SK-N-SH (cell line): ENCODE measurements at regions not wholly inside any gene's neighbourhood (a gene's known extent, or its start where the extent isn't known, plus 50 kb on each side); places are given as distances from the start of the nearest gene placed in this dataset.

Experiments
- CTCF ChIA-PET: fragments of 300-600, 350-600 bp; formaldehyde crosslinking; extraction: SDS; loops from one replicate; lab custom pipeline; 2021; lab: Yijun Ruan, JAX
- POLR2A ChIA-PET: fragments of 350-600 bp; sonication (Branson Sonifier 250); formaldehyde crosslinking; extraction: SDS; loops from one replicate; lab custom pipeline; 2020; ENCODE audit warnings: antibody characterized with exemption, inconsistent platforms; lab: Yijun Ruan, JAX
- DNase-seq: peaks from one replicate; pipeline ENCODE4 v3.0.0; 2012
- H2AFZ ChIP-seq: fragments of 200-600 bp; sonication (generic); 2 replicates; pipeline ENCODE4 v1.8.1; 2016; ENCODE audit warnings: antibody characterized with exemption, mild to moderate bottlenecking, low read depth
- H3F3A ChIP-seq: fragments of 200-600 bp; sonication (generic); replicated peaks from 2 replicates; pipeline ENCODE3; 2016; ENCODE audit warnings: antibody characterized with exemption, mild to moderate bottlenecking; ENCODE audit not compliant: insufficient read depth
- H3K27ac ChIP-seq, 2 experiments: fragments of 200-500 bp in 1 of 2; fragments of 200-600 bp in 1 of 2; sonication (Bioruptor generic) in 1 of 2; sonication (generic), shearing (Covaris generic) in 1 of 2; 2 replicates each; pipeline versions ENCODE4 v1.5.1 to v1.6.1; 2014 to 2016; ENCODE audit warnings: low read depth in 2 of 2, inconsistent platforms in 1 of 2, low read length in 1 of 2, mild to moderate bottlenecking in 1 of 2, mixed read lengths in 1 of 2
- H3K27me3 ChIP-seq: fragments of 200-600 bp; sonication (generic), shearing (Covaris generic); 2 replicates; pipeline ENCODE4 v1.6.1; 2016; ENCODE audit warnings: mixed run types; ENCODE audit not compliant: insufficient read depth
- H3K36me3 ChIP-seq, 2 experiments: fragments of 200-500 bp in 1 of 2; fragments of 200-600 bp in 1 of 2; sonication (Bioruptor generic) in 1 of 2; sonication (generic) in 1 of 2; replicated peaks in 1 of 2; 2 replicates each; pipeline versions ENCODE3 to v1.5.1; 2014 to 2016; ENCODE audit warnings: low read length in 1 of 2, mild to moderate bottlenecking in 1 of 2; ENCODE audit not compliant: insufficient read depth in 2 of 2, control insufficient read depth in 1 of 2
- H3K4me1 ChIP-seq, 2 experiments: fragments of 200-500 bp in 1 of 2; fragments of 200-600 bp in 1 of 2; sonication (Bioruptor generic) in 1 of 2; sonication (generic), shearing (Covaris generic) in 1 of 2; 2 replicates each; pipeline versions ENCODE4 v1.5.1 to v1.6.1; 2014 to 2016; ENCODE audit warnings: low read depth in 1 of 2, low read length in 1 of 2, mixed run types in 1 of 2; ENCODE audit not compliant: insufficient read depth in 2 of 2, control insufficient read depth in 1 of 2
- H3K4me2 ChIP-seq: fragments of 200-600 bp; sonication (generic), shearing (Covaris generic); 2 replicates; pipeline ENCODE4 v1.6.1; 2017; ENCODE audit warnings: mixed run types
- H3K4me3 ChIP-seq, 2 experiments: fragments of 200-500 bp in 1 of 2; fragments of 200-600 bp in 1 of 2; sonication (Bioruptor generic) in 1 of 2; sonication (generic), shearing (Covaris generic) in 1 of 2; 2 replicates each; pipeline versions ENCODE4 v1.5.1 to v1.8.1; 2014 to 2016; ENCODE audit warnings: low read depth in 2 of 2, inconsistent platforms in 1 of 2, low read length in 1 of 2, mild to moderate bottlenecking in 1 of 2, mixed read lengths in 1 of 2, moderate library complexity in 1 of 2
- H3K79me2 ChIP-seq: fragments of 200-600 bp; sonication (generic); 2 replicates; pipeline ENCODE4 v1.8.1; 2017; ENCODE audit warnings: mild to moderate bottlenecking; ENCODE audit not compliant: insufficient read depth
- H3K9ac ChIP-seq: fragments of 200-600 bp; sonication (generic); 2 replicates; pipeline ENCODE4 v1.6.1; 2017; ENCODE audit warnings: mixed run types
- H3K9me2 ChIP-seq: fragments of 200-600 bp; sonication (generic); 2 replicates; pipeline ENCODE4 v1.6.1; 2017; ENCODE audit warnings: mixed run types
- H3K9me3 ChIP-seq: fragments of 200-600 bp; sonication (generic); 2 replicates; pipeline ENCODE4 v1.6.1; 2017; ENCODE audit warnings: mixed run types, mild to moderate bottlenecking, moderate library complexity
- H4K20me1 ChIP-seq: fragments of 200-600 bp; sonication (generic); 2 replicates; pipeline ENCODE4 v1.6.1; 2017; ENCODE audit warnings: mild to moderate bottlenecking, mixed run types; ENCODE audit not compliant: insufficient read depth
- ELF1 ChIP-seq: IDR thresholded peaks from 2 replicates; pipeline ENCODE4 v1.4.0; 2012
- EP300 ChIP-seq, 2 experiments: IDR thresholded peaks; 2 replicates each; pipeline versions ENCODE4 v1.4.0 to v1.6.1; 2012; ENCODE audit warnings: borderline replicate concordance in 1 of 2, low read depth in 1 of 2, low read length in 1 of 2
- FOXJ3 ChIP-seq: sonication (generic); formaldehyde crosslinking; IDR thresholded peaks from 2 replicates; pipeline ENCODE4 v1.5.1; 2020; ENCODE audit warnings: mild to moderate bottlenecking, missing genetic modification reagents
- GABPA ChIP-seq: IDR thresholded peaks from 2 replicates; pipeline ENCODE4 v1.4.0; 2012; ENCODE audit warnings: low read depth, mild to moderate bottlenecking
- GATA2 ChIP-seq: sonication (generic); formaldehyde crosslinking; IDR thresholded peaks from 2 replicates; pipeline ENCODE4 v1.5.0; 2020; ENCODE audit warnings: mild to moderate bottlenecking, missing genetic modification reagents
- JUND ChIP-seq: IDR thresholded peaks from 2 replicates; pipeline ENCODE4 v1.4.0; 2012
- MEF2A ChIP-seq: IDR thresholded peaks from 2 replicates; pipeline ENCODE4 v1.4.0; 2012; ENCODE audit warnings: low read depth, borderline replicate concordance
- NFIC ChIP-seq: IDR thresholded peaks from 2 replicates; pipeline ENCODE4 v1.4.0; 2012; ENCODE audit warnings: borderline replicate concordance
- NRF1 ChIP-seq: IDR thresholded peaks from 2 replicates; pipeline ENCODE4 v1.6.1; 2012; ENCODE audit warnings: low read depth, mild to moderate bottlenecking, low read length
- POLR2AphosphoS5 ChIP-seq: IDR thresholded peaks from 2 replicates; pipeline ENCODE4 v1.6.1; 2012; ENCODE audit warnings: low read depth, low read length
- RAD21 ChIP-seq: IDR thresholded peaks from 2 replicates; pipeline ENCODE4 v1.6.1; 2012; ENCODE audit warnings: mild to moderate bottlenecking, low read length
- RCOR1 ChIP-seq: fragments of 150-350 bp; IDR thresholded peaks from 2 replicates; pipeline ENCODE4 v1.6.1; 2017; ENCODE audit warnings: antibody characterized with exemption, low read length
- SMC3 ChIP-seq: IDR thresholded peaks from 2 replicates; pipeline ENCODE4 v1.6.1; 2012; ENCODE audit warnings: low read depth, low read length, improper control_type of control experiment
- TEAD4 ChIP-seq: IDR thresholded peaks from 2 replicates; pipeline ENCODE4 v1.4.0; 2012; ENCODE audit warnings: mild to moderate bottlenecking, borderline replicate concordance; ENCODE audit not compliant: insufficient read depth
- YY1 ChIP-seq: IDR thresholded peaks from 2 replicates; pipeline ENCODE4 v1.4.0; 2012; ENCODE audit warnings: low read depth, mild to moderate bottlenecking
- WGBS: methylation state at CpG from one replicate; pipeline ENCODE4 v1.1.6; 2017; ENCODE audit warnings: low lambda C conversion rate; 5-methylcytosine and 5-hydroxymethylcytosine counted together
- TF ChIP-seq, protein P1 (sequence below): IDR thresholded peaks from 2 replicates; pipeline ENCODE4 v1.4.0; 2012; ENCODE audit warnings: low read depth, borderline replicate concordance
- TF ChIP-seq, protein P2 (sequence below): IDR thresholded peaks from 2 replicates; pipeline ENCODE4 v1.4.0; 2012; ENCODE audit warnings: low read depth
- TF ChIP-seq, protein P3 (sequence below): IDR thresholded peaks from 2 replicates; pipeline ENCODE4 v1.6.1; 2012; ENCODE audit warnings: mild to moderate bottlenecking, low read depth, low read length, moderate library complexity

DNA sequence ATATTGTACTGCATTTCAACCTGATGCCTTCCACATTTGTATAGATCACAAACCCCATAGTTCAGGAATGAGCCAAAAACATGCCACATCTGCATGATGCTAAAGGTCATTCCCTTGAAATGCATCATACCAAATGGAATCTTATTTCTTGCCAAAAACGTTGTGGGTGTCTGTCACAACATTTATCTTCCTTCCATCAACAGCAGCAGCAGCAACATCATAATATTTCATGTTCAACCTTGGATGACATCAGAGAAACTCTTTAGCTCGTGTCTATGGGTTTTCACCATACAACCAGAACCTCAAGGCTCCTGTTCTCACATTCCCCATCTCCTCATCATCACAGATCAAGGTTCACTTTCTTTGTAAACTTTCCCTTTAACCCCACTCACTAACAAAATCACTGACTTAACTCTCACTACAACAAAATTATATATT is 221.3 kb upstream of the CTAGE1 start:
- Histone ChIP-seq H3K27me3 (no peaks in the 10 kb centered on the region), H3K9me2 (no peaks in the 10 kb centered on the region), H3K27ac (no peak overlapping the region)
- CTCF ChIA-PET = no interaction called here
- POLR2A ChIA-PET = no interaction called here
- TF ChIP-seq EP300 (IDR thresholded peaks at IDR 0.05; ENCODE audit: borderline replicate concordance in 1 of 2, low read depth in 1 of 2, low read length in 1 of 2) = no peak
- no peak for TF ChIP-seq ELF1
- TF ChIP-seq MEF2A = no peak
- TF ChIP-seq, protein P1, sequence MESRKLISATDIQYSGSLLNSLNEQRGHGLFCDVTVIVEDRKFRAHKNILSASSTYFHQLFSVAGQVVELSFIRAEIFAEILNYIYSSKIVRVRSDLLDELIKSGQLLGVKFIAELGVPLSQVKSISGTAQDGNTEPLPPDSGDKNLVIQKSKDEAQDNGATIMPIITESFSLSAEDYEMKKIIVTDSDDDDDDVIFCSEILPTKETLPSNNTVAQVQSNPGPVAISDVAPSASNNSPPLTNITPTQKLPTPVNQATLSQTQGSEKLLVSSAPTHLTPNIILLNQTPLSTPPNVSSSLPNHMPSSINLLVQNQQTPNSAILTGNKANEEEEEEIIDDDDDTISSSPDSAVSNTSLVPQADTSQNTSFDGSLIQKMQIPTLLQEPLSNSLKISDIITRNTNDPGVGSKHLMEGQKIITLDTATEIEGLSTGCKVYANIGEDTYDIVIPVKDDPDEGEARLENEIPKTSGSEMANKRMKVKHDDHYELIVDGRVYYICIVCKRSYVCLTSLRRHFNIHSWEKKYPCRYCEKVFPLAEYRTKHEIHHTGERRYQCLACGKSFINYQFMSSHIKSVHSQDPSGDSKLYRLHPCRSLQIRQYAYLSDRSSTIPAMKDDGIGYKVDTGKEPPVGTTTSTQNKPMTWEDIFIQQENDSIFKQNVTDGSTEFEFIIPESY = no peak
- TF ChIP-seq, protein P2, sequence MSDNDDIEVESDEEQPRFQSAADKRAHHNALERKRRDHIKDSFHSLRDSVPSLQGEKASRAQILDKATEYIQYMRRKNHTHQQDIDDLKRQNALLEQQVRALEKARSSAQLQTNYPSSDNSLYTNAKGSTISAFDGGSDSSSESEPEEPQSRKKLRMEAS = no peak
- TF ChIP-seq, all 33 proteins: peak for 0
- H3K36me3 ChIP-seq = no peaks in the 10 kb centered on the region
- no peak overlapping the region for H3K4me2 ChIP-seq
- H3K4me3 ChIP-seq = no peak overlapping the region
- H4K20me1 ChIP-seq = no peaks in the 10 kb centered on the region
- H3F3A ChIP-seq = no peaks in the 10 kb centered on the region
- H3K4me1 ChIP-seq = 0 out of 4 replicates have a peak, but pooled peaks cover 0 to 3% of the 10 kb centered on the region in 2 experiments
- 2% methylated on average over 2 of the region's 2 CpGs for WGBS
- H3K9ac ChIP-seq = no peak overlapping the region
- no peak for DNase-seq
- no peaks in the 10 kb centered on the region for H3K79me2 ChIP-seq
- no peaks in the 10 kb centered on the region; the same call in 1 of the 2 replicates for H3K9me3 ChIP-seq
- H2AFZ ChIP-seq = no peak overlapping the region

DNA sequence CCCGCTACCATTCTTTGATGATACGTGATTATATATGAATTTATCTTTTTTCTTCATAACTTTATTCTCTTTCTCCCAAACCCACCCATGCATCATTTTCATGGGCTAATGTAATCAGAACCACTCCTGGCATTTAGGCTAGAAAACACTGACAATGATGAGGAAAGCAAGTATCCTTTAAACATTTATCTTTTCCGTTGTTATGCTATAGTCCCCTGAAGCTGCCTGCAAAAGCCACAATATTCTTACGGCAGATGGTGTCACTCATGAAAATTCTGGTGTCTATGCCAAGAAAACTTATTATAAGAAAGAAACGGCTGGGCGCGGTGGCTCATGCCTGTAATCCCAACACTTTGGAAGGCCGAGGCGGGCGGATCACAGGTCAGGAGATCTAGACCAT is 221.8 kb upstream of the CTAGE1 start:
- Histone ChIP-seq H3K4me3 (no peak overlapping the region), H3K36me3 (no peaks in the 10 kb centered on the region), H3K4me2 (no peak overlapping the region), H3K4me1 (0 out of 4 replicates have a peak, but pooled peaks cover 0 to 3% of the 10 kb centered on the region in 2 experiments), H3K9me2 (no peaks in the 10 kb centered on the region), H3K27ac (no peak overlapping the region), H3K9me3 (no peaks in the 10 kb centered on the region; the same call in 1 of the 2 replicates), H3K9ac (no peak overlapping the region), H3K79me2 (no peaks in the 10 kb centered on the region), H4K20me1 (no peaks in the 10 kb centered on the region), H2AFZ (no peak overlapping the region), H3K27me3 (no peaks in the 10 kb centered on the region), H3F3A (no peaks in the 10 kb centered on the region)
- CTCF ChIA-PET = no interaction called here
- TF ChIP-seq MEF2A (no peak), TEAD4 (no peak), SMC3 (no peak), JUND (no peak), RCOR1 (no peak), NFIC (no peak), NRF1 (no peak), YY1 (no peak), FOXJ3 (CRISPR knock-in tag) (no peak), RAD21 (no peak), GABPA (no peak), GATA2 (CRISPR knock-in tag) (no peak), POLR2AphosphoS5 (no peak)
- TF ChIP-seq, protein P3, sequence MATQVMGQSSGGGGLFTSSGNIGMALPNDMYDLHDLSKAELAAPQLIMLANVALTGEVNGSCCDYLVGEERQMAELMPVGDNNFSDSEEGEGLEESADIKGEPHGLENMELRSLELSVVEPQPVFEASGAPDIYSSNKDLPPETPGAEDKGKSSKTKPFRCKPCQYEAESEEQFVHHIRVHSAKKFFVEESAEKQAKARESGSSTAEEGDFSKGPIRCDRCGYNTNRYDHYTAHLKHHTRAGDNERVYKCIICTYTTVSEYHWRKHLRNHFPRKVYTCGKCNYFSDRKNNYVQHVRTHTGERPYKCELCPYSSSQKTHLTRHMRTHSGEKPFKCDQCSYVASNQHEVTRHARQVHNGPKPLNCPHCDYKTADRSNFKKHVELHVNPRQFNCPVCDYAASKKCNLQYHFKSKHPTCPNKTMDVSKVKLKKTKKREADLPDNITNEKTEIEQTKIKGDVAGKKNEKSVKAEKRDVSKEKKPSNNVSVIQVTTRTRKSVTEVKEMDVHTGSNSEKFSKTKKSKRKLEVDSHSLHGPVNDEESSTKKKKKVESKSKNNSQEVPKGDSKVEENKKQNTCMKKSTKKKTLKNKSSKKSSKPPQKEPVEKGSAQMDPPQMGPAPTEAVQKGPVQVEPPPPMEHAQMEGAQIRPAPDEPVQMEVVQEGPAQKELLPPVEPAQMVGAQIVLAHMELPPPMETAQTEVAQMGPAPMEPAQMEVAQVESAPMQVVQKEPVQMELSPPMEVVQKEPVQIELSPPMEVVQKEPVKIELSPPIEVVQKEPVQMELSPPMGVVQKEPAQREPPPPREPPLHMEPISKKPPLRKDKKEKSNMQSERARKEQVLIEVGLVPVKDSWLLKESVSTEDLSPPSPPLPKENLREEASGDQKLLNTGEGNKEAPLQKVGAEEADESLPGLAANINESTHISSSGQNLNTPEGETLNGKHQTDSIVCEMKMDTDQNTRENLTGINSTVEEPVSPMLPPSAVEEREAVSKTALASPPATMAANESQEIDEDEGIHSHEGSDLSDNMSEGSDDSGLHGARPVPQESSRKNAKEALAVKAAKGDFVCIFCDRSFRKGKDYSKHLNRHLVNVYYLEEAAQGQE = no peak
- POLR2A ChIA-PET = no interaction called here
- no peak for DNase-seq
- whole genome bisulfite sequencing = 17% methylated on average over 8 of the region's 10 CpGs
